Upper lobe of left lung (tissue), 6 donors: ENCODE measurements at regions not wholly inside any gene's neighbourhood (a gene's known extent, or its start where the extent isn't known, plus 50 kb on each side); places are given as distances from the start of the nearest gene placed in this dataset.
A peak's percentile ranks its signal among the peaks of the same experiment; 100 is the strongest.

ENCODE experiments used
- ATAC-seq, 2 donors: fragments of 200-7000 bp; cut with Tn5 transposase; one replicate each; pipeline ENCODE4 v1.9.1; 2022; ENCODE audit warnings: mild to moderate bottlenecking in 2 of 2, moderate library complexity in 2 of 2; ENCODE audit not compliant: low FRiP score in 2 of 2
- DNase-seq, 2 donors: peaks; one replicate each; pipeline ENCODE4 v3.0.0-alpha.2; 2019 to 2020
- H3K27ac ChIP-seq, 4 donors: fragments of 200-600 bp; sonication (generic); one replicate each; pipeline ENCODE4 v1.5.1; 2016 to 2019
- H3K27me3 ChIP-seq, 4 donors: fragments of 200-600 bp; sonication (generic); one replicate each; pipeline ENCODE4 v1.5.1; 2017 to 2019
- H3K36me3 ChIP-seq, 4 donors: fragments of 200-600 bp; sonication (generic); one replicate each; pipeline ENCODE4 v1.5.1; 2016 to 2019
- H3K4me1 ChIP-seq, 4 donors: fragments of 200-600 bp; sonication (generic); one replicate each; pipeline ENCODE4 v1.5.1; 2018 to 2019
- H3K4me3 ChIP-seq, 4 donors: fragments of 200-600 bp; sonication (generic); one replicate each; pipeline ENCODE4 v1.5.1; 2017 to 2019; ENCODE audit warnings: mild to moderate bottlenecking in 2 of 4, moderate library complexity in 1 of 4
- H3K9me3 ChIP-seq, 4 donors: fragments of 200-600 bp; sonication (generic); one replicate each; pipeline ENCODE4 v1.5.1; 2018 to 2019
- EP300 ChIP-seq, 4 donors: sonication (generic); formaldehyde crosslinking; IDR thresholded peaks; one replicate each; pipeline ENCODE4 v1.5.1; 2017; ENCODE audit warnings: antibody characterized with exemption in 4 of 4, control low read depth in 2 of 4
- POLR2A ChIP-seq, 4 donors: fragments of 450-650 bp; IDR thresholded peaks; one replicate each; pipeline ENCODE4 v1.5.1; 2016 to 2017; ENCODE audit warnings: antibody characterized with exemption in 4 of 4, mild to moderate bottlenecking in 2 of 4
- POLR2AphosphoS5 ChIP-seq, 2 donors: sonication (generic); formaldehyde crosslinking; IDR thresholded peaks; one replicate each; pipeline ENCODE4 v1.5.1; 2017; ENCODE audit warnings: antibody characterized with exemption in 2 of 2
- WGBS, 2 donors: methylation state at CpG; one replicate each; pipeline ENCODE4 v1.1.5; 2017 to 2018; 5-methylcytosine and 5-hydroxymethylcytosine counted together
- TF ChIP-seq, protein P1 (sequence below), 6 experiments: fragments of 450-650 bp in 4 of 6; fragments of 200-600 bp in 2 of 6; sonication (generic) in 2 of 6; IDR thresholded peaks; one replicate each; pipeline ENCODE4 v1.5.1; 2016 to 2019; ENCODE audit warnings: antibody characterized with exemption in 6 of 6
- donor health status: DM: no; HTN: no; CAD: no; lungs with moderate emphysema.
- donor health status: DM: no; HTN: yes; CAD: no; lungs with severe emphysema.

DNA sequence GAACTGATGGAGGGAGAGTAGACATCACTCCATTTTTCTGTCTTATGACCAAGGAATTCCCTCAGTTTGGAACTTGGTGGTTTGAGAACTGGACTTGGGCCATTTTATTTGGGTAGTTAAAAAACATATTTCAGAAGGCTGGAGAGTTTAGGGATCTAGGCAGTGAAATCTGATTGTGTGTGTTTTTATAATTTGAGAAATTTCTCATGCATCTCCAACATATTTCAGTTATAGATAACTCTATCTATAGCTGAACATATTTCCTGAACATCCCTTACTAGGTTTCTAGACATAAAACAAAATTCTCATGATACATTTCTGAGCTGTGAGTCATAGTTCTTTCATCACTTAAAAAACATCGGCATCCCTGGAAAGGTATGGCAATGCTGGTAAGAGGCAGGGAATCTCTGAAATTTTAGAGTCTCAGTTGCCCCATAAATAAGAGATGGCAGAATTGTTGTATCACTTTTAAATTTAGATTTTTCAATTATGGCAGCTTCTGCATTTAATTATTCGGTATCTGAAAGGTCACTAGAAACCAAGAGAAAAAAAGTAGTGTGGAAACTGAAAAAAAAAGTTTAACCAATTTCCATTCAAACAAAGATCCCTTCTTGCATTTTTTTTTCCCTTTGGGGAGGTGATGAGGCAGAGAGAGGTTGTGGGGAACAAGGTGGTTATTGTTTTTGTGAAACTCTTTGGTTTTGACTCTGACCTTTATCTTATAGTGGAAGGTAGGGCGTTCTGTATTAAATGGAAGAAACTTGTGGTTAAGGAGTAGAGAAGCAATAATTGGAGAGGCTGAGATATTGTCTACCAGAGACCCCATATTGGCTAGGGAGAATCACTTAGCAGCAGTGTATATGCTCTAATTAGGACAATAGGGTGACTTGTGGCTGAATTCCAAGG is 102.9 kb downstream of the FASLG start:
- DNase-seq (no peak), ATAC-seq (no peak)
- Histone ChIP-seq H3K27me3 (no peaks in the 10 kb centered on the region), H3K4me3 (no peak overlapping the region), H3K36me3 (no peaks in the 10 kb centered on the region), H3K9me3 (no peaks in the 10 kb centered on the region), H3K27ac (no peak overlapping the region), H3K4me1 (no peaks in the 10 kb centered on the region)
- TF ChIP-seq POLR2AphosphoS5 (IDR thresholded peaks at IDR 0.05): no peak
- no peak for TF ChIP-seq POLR2A (IDR thresholded peaks at IDR 0.05)
- TF ChIP-seq, protein P1, sequence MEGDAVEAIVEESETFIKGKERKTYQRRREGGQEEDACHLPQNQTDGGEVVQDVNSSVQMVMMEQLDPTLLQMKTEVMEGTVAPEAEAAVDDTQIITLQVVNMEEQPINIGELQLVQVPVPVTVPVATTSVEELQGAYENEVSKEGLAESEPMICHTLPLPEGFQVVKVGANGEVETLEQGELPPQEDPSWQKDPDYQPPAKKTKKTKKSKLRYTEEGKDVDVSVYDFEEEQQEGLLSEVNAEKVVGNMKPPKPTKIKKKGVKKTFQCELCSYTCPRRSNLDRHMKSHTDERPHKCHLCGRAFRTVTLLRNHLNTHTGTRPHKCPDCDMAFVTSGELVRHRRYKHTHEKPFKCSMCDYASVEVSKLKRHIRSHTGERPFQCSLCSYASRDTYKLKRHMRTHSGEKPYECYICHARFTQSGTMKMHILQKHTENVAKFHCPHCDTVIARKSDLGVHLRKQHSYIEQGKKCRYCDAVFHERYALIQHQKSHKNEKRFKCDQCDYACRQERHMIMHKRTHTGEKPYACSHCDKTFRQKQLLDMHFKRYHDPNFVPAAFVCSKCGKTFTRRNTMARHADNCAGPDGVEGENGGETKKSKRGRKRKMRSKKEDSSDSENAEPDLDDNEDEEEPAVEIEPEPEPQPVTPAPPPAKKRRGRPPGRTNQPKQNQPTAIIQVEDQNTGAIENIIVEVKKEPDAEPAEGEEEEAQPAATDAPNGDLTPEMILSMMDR (IDR thresholded peaks at IDR 0.05): no peak
- TF ChIP-seq EP300 (IDR thresholded peaks at IDR 0.05): no peak
- WGBS, 2 donors: 80 to 82% methylated on average over 3 of the region's 3 CpGs

GRCh38 chr1:172763057-172763456 is 104.2 kb downstream of the FASLG start:
- H3K36me3 ChIP-seq: no peaks in the 10 kb centered on the region
- H3K4me3 ChIP-seq: no peak overlapping the region
- H3K9me3 ChIP-seq: no peaks in the 10 kb centered on the region
- H3K27ac ChIP-seq: no peak overlapping the region
- no peaks in the 10 kb centered on the region for H3K27me3 ChIP-seq
- WGBS, 2 donors: 80 to 86% methylated on average over 2 of the region's 2 CpGs
- ATAC-seq (no peak), DNase-seq (no peak)
- no peaks in the 10 kb centered on the region for H3K4me1 ChIP-seq
- TF ChIP-seq, protein P1 (IDR thresholded peaks at IDR 0.05): no peak
- TF ChIP-seq POLR2A (IDR thresholded peaks at IDR 0.05) (no peak), EP300 (IDR thresholded peaks at IDR 0.05) (no peak), POLR2AphosphoS5 (IDR thresholded peaks at IDR 0.05) (no peak)

DNA sequence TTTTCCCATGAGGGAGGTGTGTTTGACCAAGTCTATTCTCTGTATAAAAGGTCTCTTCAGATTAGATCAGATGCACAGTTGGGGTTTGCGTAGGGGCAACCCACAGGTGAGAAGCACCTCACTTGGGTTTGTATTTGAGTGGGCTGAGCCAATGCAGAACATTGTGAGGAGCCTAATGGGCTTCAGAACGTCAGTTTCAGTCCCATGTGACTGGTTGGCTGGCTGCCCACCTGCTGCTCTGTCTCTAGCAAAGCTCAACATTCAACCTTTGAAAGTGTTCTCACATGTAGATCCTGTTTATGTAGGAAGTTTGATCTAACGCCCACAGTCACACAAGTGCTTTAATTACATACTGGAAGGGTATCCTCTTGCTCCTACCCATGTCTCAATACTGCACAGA is 105.5 kb downstream of the FASLG start:
- Histone ChIP-seq H3K36me3 (no peaks in the 10 kb centered on the region), H3K4me3 (no peak overlapping the region), H3K27ac (no peak overlapping the region), H3K4me1 (no peaks in the 10 kb centered on the region), H3K27me3 (no peaks in the 10 kb centered on the region), H3K9me3 (no peaks in the 10 kb centered on the region)
- ATAC-seq (no peak), DNase-seq (no peak)
- WGBS, 2 donors: 16 to 50% methylated on average over 2 to 3 of the region's 3 CpGs
- TF ChIP-seq EP300 (IDR thresholded peaks at IDR 0.05) (no peak), POLR2A (IDR thresholded peaks at IDR 0.05) (no peak), POLR2AphosphoS5 (IDR thresholded peaks at IDR 0.05) (no peak)
- TF ChIP-seq, protein P1 (IDR thresholded peaks at IDR 0.05): no peak

DNA sequence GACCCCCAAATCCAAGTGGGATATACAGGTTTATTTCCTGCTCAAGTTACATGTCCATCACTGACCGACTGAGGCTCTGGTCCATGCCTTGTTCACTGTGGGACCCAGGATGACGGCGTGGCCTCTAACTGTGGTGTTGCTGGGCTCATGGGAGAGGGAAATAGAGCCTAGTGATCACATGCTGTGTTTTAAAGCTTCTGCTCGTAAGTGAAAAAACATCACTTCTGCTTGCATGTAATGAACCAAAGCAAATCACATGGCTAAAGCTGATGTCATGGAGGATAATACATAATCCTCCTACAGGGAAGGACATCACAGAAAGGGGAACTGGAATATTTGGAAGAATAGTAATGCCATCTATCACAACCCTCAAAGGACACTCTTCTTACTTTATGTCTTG is 107.6 kb downstream of the FASLG start:
- Histone ChIP-seq H3K36me3 (no peaks in the 10 kb centered on the region), H3K4me3 (no peak overlapping the region), H3K4me1 (no peaks in the 10 kb centered on the region), H3K27me3 (no peaks in the 10 kb centered on the region), H3K9me3 (no peaks in the 10 kb centered on the region), H3K27ac (no peak overlapping the region)
- peak in 1 of 2 donors; percentile 36 for DNase-seq
- TF ChIP-seq, protein P1 (IDR thresholded peaks at IDR 0.05): no peak
- TF ChIP-seq EP300 (IDR thresholded peaks at IDR 0.05): peak in 1 of 4 donors; percentile 74
- 88 to 91% methylated on average over 4 of the region's 4 CpGs for WGBS, 2 donors
- peak in 1 of 2 donors; percentile 76 for ATAC-seq

- 58 to 60% methylated on average over 1 of the region's 1 CpG for whole genome bisulfite sequencing, 2 donors
- H3K27me3 ChIP-seq: no peaks in the 10 kb centered on the region
- ATAC-seq (peak in 1 of 2 donors; percentile 51), DNase-seq (no peak)
- no peak overlapping the region for H3K27ac ChIP-seq
- H3K4me1 ChIP-seq: no peaks in the 10 kb centered on the region
- TF ChIP-seq EP300 (IDR thresholded peaks at IDR 0.05) (no peak), POLR2AphosphoS5 (IDR thresholded peaks at IDR 0.05) (no peak), POLR2A (IDR thresholded peaks at IDR 0.05) (no peak)
- TF ChIP-seq, protein P1 (IDR thresholded peaks at IDR 0.05): no peak
- no peaks in the 10 kb centered on the region for H3K9me3 ChIP-seq
- H3K36me3 ChIP-seq: no peaks in the 10 kb centered on the region
- no peak overlapping the region for H3K4me3 ChIP-seq
Measured at GRCh38 chr1:172770071-172770470, 111.2 kb downstream of the FASLG start.
